Ovary (tissue), 7 donors: ENCODE measurements at regions not wholly inside any gene's neighbourhood (a gene's known extent, or its start where the extent isn't known, plus 50 kb on each side); places are given as distances from the start of the nearest gene placed in this dataset.

Experiments
- DNase-seq, 5 donors: peaks; one replicate each; pipeline ENCODE4 v3.0.0-alpha.2; 2019 to 2020
- H3K27ac ChIP-seq, 2 donors: fragments of 200-600 bp; one replicate each; pipeline versions ENCODE4 v1.5.1 to v1.8.0; 2019 to 2022
- H3K27me3 ChIP-seq: fragments of 200-600 bp; one replicate; pipeline ENCODE4 v1.8.0; 2022
- H3K36me3 ChIP-seq: fragments of 200-600 bp; sonication (generic); one replicate; pipeline ENCODE4 v1.5.1; 2019
- H3K4me1 ChIP-seq: one replicate; pipeline ENCODE4 v1.8.1; 2013; ENCODE audit warnings: mild to moderate bottlenecking, moderate library complexity; ENCODE audit not compliant: insufficient read depth
- H3K4me3 ChIP-seq: fragments of 200-600 bp; sonication (generic); one replicate; pipeline ENCODE4 v1.5.1; 2017
- H3K9me3 ChIP-seq, 2 donors: fragments of 200-600 bp in 1 of 2; sonication (generic) in 1 of 2; one replicate each; pipeline versions ENCODE4 v1.5.1 to v1.8.1; 2013 to 2019; ENCODE audit warnings: mild to moderate bottlenecking in 1 of 2, moderate library complexity in 1 of 2
- CTCF ChIP-seq, 3 donors: fragments of 450-650 bp in 2 of 3; fragments of 200-600 bp in 1 of 3; IDR thresholded peaks; one replicate each; pipeline versions ENCODE4 v1.5.1 to v1.8.0; 2016 to 2022; ENCODE audit warnings: antibody characterized with exemption in 3 of 3, mild to moderate bottlenecking in 1 of 3
- EP300 ChIP-seq: sonication (generic); formaldehyde crosslinking; IDR thresholded peaks from one replicate; pipeline ENCODE4 v1.6.1; 2017; ENCODE audit warnings: antibody characterized with exemption
- POLR2A ChIP-seq: fragments of 450-650 bp; IDR thresholded peaks from one replicate; pipeline ENCODE4 v1.6.1; 2017; ENCODE audit warnings: antibody characterized with exemption, mild to moderate bottlenecking, moderate library complexity
- WGBS, 3 donors: extraction: QIAGEN DNeasy Blood & Tissue Kit in 1 of 3; methylation state at CpG; one replicate each; pipeline versions ENCODE4 v1.1.5 to v1.1.7; 2013 to 2017; 5-methylcytosine and 5-hydroxymethylcytosine counted together
- intact Hi-C, 4 donors: fragments of 100-400 bp; cut with DNase I; formaldehyde crosslinking; loops; one replicate each; pipeline versions ENCODE4 v1.11.0 to v1.15.1; 2022 to 2023
- donor health status: DM: no; HTN: no; CAD: no; lungs with moderate emphysema.
- donor health status: DM: no; HTN: no; CAD: no.
- donor health status: Bipolar disorder and iron deficiency.
- donor health status: DM: no; HTN: no; CAD: no.
- donor health status: DM: yes; HTN: yes; CAD: no.

GRCh38 chr14:60563113-60563512, 54.2 kb downstream of the SIX6 start:
- intact Hi-C loops = loop anchor here in 1 of 4 donors (10.0 kb wide), 1 partner anchor 208 kb away; no protein-coding TSS in a partner anchor
- H3K27ac ChIP-seq = no peak overlapping the region

GRCh38 chr14:60565211-60565610, 56.3 kb downstream of the SIX6 start:
- no peak overlapping the region for H3K27ac ChIP-seq
- no peaks in the 10 kb centered on the region for H3K4me1 ChIP-seq
- WGBS, 3 donors = 42 to 59% (median 51%) methylated on average over 6 of the region's 6 CpGs
- H3K27me3 ChIP-seq = no peaks in the 10 kb centered on the region
- intact Hi-C loops = loop anchor here in 1 of 4 donors (10.0 kb wide), 1 partner anchor 210 kb away; no protein-coding TSS in a partner anchor
- TF ChIP-seq POLR2A (no peak), EP300 (no peak), CTCF (IDR thresholded peaks at IDR 0.05) (no peak)
- DNase-seq = no peak
- H3K9me3 ChIP-seq = no peaks in the 10 kb centered on the region
- no peak overlapping the region for H3K4me3 ChIP-seq
- H3K36me3 ChIP-seq = no peaks in the 10 kb centered on the region

More at GRCh38 chr14:60563113-60563512, 54.2 kb downstream of the SIX6 start:
- Histone ChIP-seq H3K27me3 (no peaks in the 10 kb centered on the region), H3K9me3 (no peaks in the 10 kb centered on the region), H3K4me3 (no peak overlapping the region), H3K36me3 (no peaks in the 10 kb centered on the region), H3K4me1 (no peaks in the 10 kb centered on the region)
- TF ChIP-seq EP300 (no peak), CTCF (IDR thresholded peaks at IDR 0.05) (no peak), POLR2A (no peak)
- DNase-seq = no peak
- WGBS, 3 donors = 1 to 5% (median 3%) methylated on average over 2 of the region's 2 CpGs

GRCh38 chr14:60566101-60566500, 57.2 kb downstream of the SIX6 start:
- no peak overlapping the region for H3K4me3 ChIP-seq
- H3K36me3 ChIP-seq = no peaks in the 10 kb centered on the region
- TF ChIP-seq POLR2A = no peak
- no peaks in the 10 kb centered on the region for H3K9me3 ChIP-seq
- intact Hi-C loops = loop anchor here in 1 of 4 donors (10.0 kb wide), 1 partner anchor 211 kb away; no protein-coding TSS in a partner anchor
- no peaks in the 10 kb centered on the region for H3K27me3 ChIP-seq
- no peak overlapping the region for H3K27ac ChIP-seq
- no peaks in the 10 kb centered on the region for H3K4me1 ChIP-seq
- 86 to 93% (median 88%) methylated on average over 5 of the region's 5 CpGs for WGBS, 3 donors
- DNase-seq = no peak

GRCh38 chr14:60573943-60574495, 65.1 kb downstream of the SIX6 start:
- H3K4me1 ChIP-seq = no peaks in the 10 kb centered on the region
- intact Hi-C loops = no loop called here
- TF ChIP-seq POLR2A (no peak), EP300 (no peak), CTCF (IDR thresholded peaks at IDR 0.05) (no peak)
- WGBS, 3 donors = 54 to 66% (median 59%) methylated on average over 4 of the region's 4 CpGs
- H3K9me3 ChIP-seq = no peaks in the 10 kb centered on the region
- H3K4me3 ChIP-seq = no peak overlapping the region
- no peak for DNase-seq
- no peak overlapping the region for H3K27ac ChIP-seq
- no peaks in the 10 kb centered on the region for H3K36me3 ChIP-seq
- H3K27me3 ChIP-seq = no peaks in the 10 kb centered on the region

- Histone ChIP-seq H3K27ac (no peak overlapping the region), H3K4me3 (no peak overlapping the region), H3K27me3 (no peaks in the 10 kb centered on the region), H3K9me3 (no peaks in the 10 kb centered on the region), H3K4me1 (no peaks in the 10 kb centered on the region), H3K36me3 (no peaks in the 10 kb centered on the region)
- TF ChIP-seq POLR2A (no peak), CTCF (IDR thresholded peaks at IDR 0.05) (no peak), EP300 (no peak)
- DNase-seq = no peak
- WGBS, 3 donors = 81 to 84% (median 83%) methylated on average over 2 of the region's 2 CpGs
- intact Hi-C loops = no loop called here
Observed at GRCh38 chr14:60575008-60575407, 66.1 kb downstream of the SIX6 start.
